Sigmoid colon (tissue), 4 donors: ENCODE measurements at regions not wholly inside any gene's neighbourhood (a gene's known extent, or its start where the extent isn't known, plus 50 kb on each side); places are given as distances from the start of the nearest gene placed in this dataset.

Experiments
- POLR2A ChIP-seq, 2 donors: fragments of 450-650 bp; IDR thresholded peaks; one replicate each; pipeline ENCODE4 v1.6.1; 2016; ENCODE audit warnings: antibody characterized with exemption in 2 of 2, mild to moderate bottlenecking in 2 of 2, moderate library complexity in 2 of 2
- POLR2AphosphoS5 ChIP-seq, 4 donors: sonication (generic); formaldehyde crosslinking; IDR thresholded peaks; one replicate each; pipeline ENCODE4 v1.6.1; 2017; ENCODE audit warnings: antibody characterized with exemption in 4 of 4
- TF ChIP-seq, protein P1 (sequence below), 4 experiments: fragments of 450-650 bp in 3 of 4; fragments of 200-600 bp in 1 of 4; IDR thresholded peaks; one replicate each; pipeline ENCODE4 v1.5.1; 2016 to 2019; ENCODE audit warnings: antibody characterized with exemption in 4 of 4, mild to moderate bottlenecking in 3 of 4, moderate library complexity in 2 of 4

DNA sequence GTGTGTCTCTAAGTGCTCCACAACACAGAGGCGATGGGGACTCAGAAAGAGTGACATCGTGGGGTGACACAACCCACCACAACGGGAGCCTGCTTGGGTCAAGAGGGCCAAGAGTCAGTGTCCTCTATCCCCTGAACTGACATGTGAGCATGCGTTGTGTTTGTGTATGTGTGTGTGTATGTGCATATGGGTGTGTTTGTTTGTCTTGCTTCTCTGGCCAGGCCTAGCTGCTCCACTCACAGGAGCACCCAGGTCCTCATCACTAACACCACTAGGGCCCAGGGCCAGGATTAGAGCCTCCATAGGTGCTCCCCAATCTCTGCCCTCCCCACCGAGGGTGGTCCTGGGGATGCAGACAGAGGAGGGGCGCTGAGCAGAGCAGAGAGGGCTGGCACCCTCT is 115.0 kb upstream of the CTSV start:
- TF ChIP-seq, protein P1, sequence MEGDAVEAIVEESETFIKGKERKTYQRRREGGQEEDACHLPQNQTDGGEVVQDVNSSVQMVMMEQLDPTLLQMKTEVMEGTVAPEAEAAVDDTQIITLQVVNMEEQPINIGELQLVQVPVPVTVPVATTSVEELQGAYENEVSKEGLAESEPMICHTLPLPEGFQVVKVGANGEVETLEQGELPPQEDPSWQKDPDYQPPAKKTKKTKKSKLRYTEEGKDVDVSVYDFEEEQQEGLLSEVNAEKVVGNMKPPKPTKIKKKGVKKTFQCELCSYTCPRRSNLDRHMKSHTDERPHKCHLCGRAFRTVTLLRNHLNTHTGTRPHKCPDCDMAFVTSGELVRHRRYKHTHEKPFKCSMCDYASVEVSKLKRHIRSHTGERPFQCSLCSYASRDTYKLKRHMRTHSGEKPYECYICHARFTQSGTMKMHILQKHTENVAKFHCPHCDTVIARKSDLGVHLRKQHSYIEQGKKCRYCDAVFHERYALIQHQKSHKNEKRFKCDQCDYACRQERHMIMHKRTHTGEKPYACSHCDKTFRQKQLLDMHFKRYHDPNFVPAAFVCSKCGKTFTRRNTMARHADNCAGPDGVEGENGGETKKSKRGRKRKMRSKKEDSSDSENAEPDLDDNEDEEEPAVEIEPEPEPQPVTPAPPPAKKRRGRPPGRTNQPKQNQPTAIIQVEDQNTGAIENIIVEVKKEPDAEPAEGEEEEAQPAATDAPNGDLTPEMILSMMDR (IDR thresholded peaks at IDR 0.05) = no peak
- no peak for TF ChIP-seq POLR2AphosphoS5 (IDR thresholded peaks at IDR 0.05)
- TF ChIP-seq POLR2A (IDR thresholded peaks at IDR 0.05) = no peak
